Trophoblast cell (in vitro differentiated cells and primary cell): ENCODE measurements at regions not wholly inside any gene's neighbourhood (a gene's known extent, or its start where the extent isn't known, plus 50 kb on each side); places are given as distances from the start of the nearest gene placed in this dataset.

Source experiments
- DNase-seq, 2 donors: peaks; one replicate each; pipeline ENCODE4 v3.0.0-alpha.2; 2016
- H2AFZ ChIP-seq: 2 replicates; pipeline ENCODE4 v1.6.1; 2013; ENCODE audit warnings: low read length, moderate library complexity, mild to moderate bottlenecking; ENCODE audit not compliant: insufficient read depth, poor library complexity
- H2AK5ac ChIP-seq: 2 replicates; pipeline ENCODE4 v1.6.1; 2013; ENCODE audit warnings: mild to moderate bottlenecking, low read length
- H2BK120ac ChIP-seq: 2 replicates; pipeline ENCODE4 v1.6.1; 2013; ENCODE audit warnings: low read length, mild to moderate bottlenecking, moderate library complexity; ENCODE audit not compliant: insufficient read depth, poor library complexity
- H2BK12ac ChIP-seq: 2 replicates; pipeline ENCODE4 v1.6.1; 2013; ENCODE audit warnings: mild to moderate bottlenecking, low read length, moderate library complexity
- H2BK5ac ChIP-seq: 2 replicates; pipeline ENCODE4 v1.6.1; 2013; ENCODE audit warnings: low read length, low read depth, moderate library complexity, mild to moderate bottlenecking; ENCODE audit not compliant: poor library complexity
- H3K14ac ChIP-seq: 2 replicates; pipeline ENCODE4 v1.6.1; 2013; ENCODE audit warnings: mild to moderate bottlenecking, low read length
- H3K18ac ChIP-seq: 2 replicates; pipeline ENCODE4 v1.6.1; 2013; ENCODE audit warnings: mild to moderate bottlenecking, low read length
- H3K23ac ChIP-seq: 2 replicates; pipeline ENCODE4 v1.6.1; 2013; ENCODE audit warnings: low read length
- H3K27ac ChIP-seq: 2 replicates; pipeline ENCODE4 v1.5.1; 2013; ENCODE audit warnings: low read depth, mild to moderate bottlenecking, inconsistent platforms, low read length, moderate library complexity
- H3K27me3 ChIP-seq: 2 replicates; pipeline ENCODE4 v1.6.1; 2013; ENCODE audit warnings: inconsistent platforms, mild to moderate bottlenecking, low read length, moderate library complexity; ENCODE audit not compliant: insufficient read depth
- H3K36me3 ChIP-seq, 2 experiments: 1 replicate in 1 of 2; 2 replicates in 1 of 2; pipeline ENCODE4 v1.6.1; 2013; ENCODE audit warnings: low read length in 2 of 2, mild to moderate bottlenecking in 2 of 2, moderate library complexity in 1 of 2; ENCODE audit not compliant: insufficient read depth in 2 of 2, control insufficient read depth in 1 of 2
- H3K4ac ChIP-seq: 2 replicates; pipeline ENCODE4 v1.6.1; 2013; ENCODE audit warnings: low read depth, mild to moderate bottlenecking, low read length, moderate library complexity
- H3K4me1 ChIP-seq, 2 experiments: 1 replicate in 1 of 2; 2 replicates in 1 of 2; pipeline ENCODE4 v1.6.1; 2013; ENCODE audit warnings: low read length in 2 of 2, mild to moderate bottlenecking in 2 of 2, moderate library complexity in 1 of 2; ENCODE audit not compliant: insufficient read depth in 2 of 2, control insufficient read depth in 1 of 2
- H3K4me2 ChIP-seq: 2 replicates; pipeline ENCODE4 v1.6.1; 2013; ENCODE audit warnings: inconsistent platforms, mild to moderate bottlenecking, low read length, moderate library complexity
- H3K4me3 ChIP-seq: 2 replicates; pipeline ENCODE4 v1.5.1; 2013; ENCODE audit warnings: mild to moderate bottlenecking, low read depth, low read length, inconsistent platforms
- H3K79me1 ChIP-seq: one replicate; pipeline ENCODE4 v1.6.1; 2013; ENCODE audit warnings: low read length
- H3K79me2 ChIP-seq: 2 replicates; pipeline ENCODE4 v1.6.1; 2013; ENCODE audit warnings: low read length, mild to moderate bottlenecking; ENCODE audit not compliant: control insufficient read depth, insufficient read depth, poor library complexity
- H3K9ac ChIP-seq: 2 replicates; pipeline ENCODE4 v1.6.1; 2013; ENCODE audit warnings: mild to moderate bottlenecking, low read length
- H3K9me3 ChIP-seq: 2 replicates; pipeline ENCODE4 v1.6.1; 2013; ENCODE audit warnings: low read depth, mild to moderate bottlenecking, control low read depth, inconsistent platforms, low read length; ENCODE audit not compliant: insufficient read depth
- H4K12ac ChIP-seq: 2 replicates; pipeline ENCODE4 v1.6.1; 2013; ENCODE audit warnings: low read depth, mild to moderate bottlenecking, low read length, moderate library complexity
- H4K8ac ChIP-seq: 2 replicates; pipeline ENCODE4 v1.6.1; 2013; ENCODE audit warnings: low read depth, mild to moderate bottlenecking, low read length, moderate library complexity
- H4K91ac ChIP-seq: one replicate; pipeline ENCODE4 v1.6.1; 2013; ENCODE audit warnings: low read depth, mild to moderate bottlenecking, low read length, moderate library complexity
- WGBS: extraction: QIAGEN DNeasy Blood & Tissue Kit; methylation state at CpG from one replicate; pipeline ENCODE4 v1.1.7; 2013; ENCODE audit warnings: missing lambda C conversion rate; ENCODE audit not compliant: insufficient read length, insufficient coverage; ENCODE audit errors: extremely low coverage; 5-methylcytosine and 5-hydroxymethylcytosine counted together

- WGBS, result no CpG with 5 or more reads among the region's 4 CpGs
- no peak overlapping the region for H2AFZ ChIP-seq
- H3K27ac ChIP-seq, result no peak overlapping the region
- no peaks in the 10 kb centered on the region for H3K4me1 ChIP-seq
- no peak overlapping the region for H2BK12ac ChIP-seq
- no peak overlapping the region for H2BK5ac ChIP-seq
- no peaks in the 10 kb centered on the region for H3K9me3 ChIP-seq
- DNase-seq, result no peak
- no peak overlapping the region for H3K9ac ChIP-seq
- no peak overlapping the region for H3K4ac ChIP-seq
- no peak overlapping the region for H3K23ac ChIP-seq
- no peak overlapping the region for H2BK120ac ChIP-seq
- no peak overlapping the region for H3K4me3 ChIP-seq
- H2AK5ac ChIP-seq, result no peak overlapping the region
- H3K79me1 ChIP-seq, result no peaks in the 10 kb centered on the region
- H3K4me2 ChIP-seq, result no peak overlapping the region
- no peak overlapping the region for H4K12ac ChIP-seq
- no peaks in the 10 kb centered on the region for H3K27me3 ChIP-seq
- no peaks in the 10 kb centered on the region for H3K79me2 ChIP-seq
- H4K8ac ChIP-seq, result no peak overlapping the region
- H3K14ac ChIP-seq, result no peak overlapping the region
- no peak overlapping the region for H4K91ac ChIP-seq
- no peak overlapping the region for H3K18ac ChIP-seq
- H3K36me3 ChIP-seq, result no peaks in the 10 kb centered on the region
Measured at GRCh38 chr5:61649231-61649630, 317.2 kb downstream of the ZSWIM6 start.

- H3K36me3 ChIP-seq, result no peaks in the 10 kb centered on the region
- H3K18ac ChIP-seq, result no peak overlapping the region
- no peak overlapping the region for H3K27ac ChIP-seq
- WGBS, result no CpG with 5 or more reads among the region's 5 CpGs
- no peak overlapping the region for H2BK120ac ChIP-seq
- H3K14ac ChIP-seq, result no peak overlapping the region
- no peak overlapping the region for H4K91ac ChIP-seq
- no peaks in the 10 kb centered on the region for H3K4me1 ChIP-seq
- no peak overlapping the region for H2BK5ac ChIP-seq
- no peaks in the 10 kb centered on the region for H3K27me3 ChIP-seq
- no peaks in the 10 kb centered on the region for H3K9me3 ChIP-seq
- no peak overlapping the region for H2AK5ac ChIP-seq
- H2AFZ ChIP-seq, result no peak overlapping the region
- no peak overlapping the region for H4K12ac ChIP-seq
- no peak overlapping the region for H3K4me2 ChIP-seq
- no peak overlapping the region for H3K4me3 ChIP-seq
- H3K23ac ChIP-seq, result no peak overlapping the region
- H4K8ac ChIP-seq, result no peak overlapping the region
- H3K79me2 ChIP-seq, result no peaks in the 10 kb centered on the region
- no peak overlapping the region for H3K9ac ChIP-seq
- no peaks in the 10 kb centered on the region for H3K79me1 ChIP-seq
- H3K4ac ChIP-seq, result no peak overlapping the region
- H2BK12ac ChIP-seq, result no peak overlapping the region
- no peak for DNase-seq
Measured at GRCh38 chr5:61649971-61650370, 317.9 kb downstream of the ZSWIM6 start.

DNA sequence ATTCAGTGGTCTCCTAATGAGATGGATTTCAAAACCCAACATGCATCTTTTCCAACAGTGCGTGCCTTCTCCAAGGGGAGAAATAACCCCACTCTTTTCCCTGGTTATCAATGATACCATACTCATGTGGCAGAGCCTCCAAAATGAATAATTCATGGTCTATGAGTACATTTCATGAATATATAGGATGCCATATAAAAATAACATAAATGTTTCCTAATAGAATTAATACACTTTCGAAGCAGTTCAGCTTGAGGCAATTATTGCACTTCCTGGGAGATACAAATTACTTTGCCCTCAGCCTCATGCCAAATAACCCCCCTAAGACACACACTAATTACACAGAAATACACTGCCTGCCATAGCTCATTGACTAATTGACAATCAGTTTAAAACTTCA, 318.6 kb downstream of the ZSWIM6 start:
- Histone ChIP-seq H4K91ac (no peak overlapping the region), H3K14ac (no peak overlapping the region), H2BK5ac (no peak overlapping the region), H3K23ac (no peak overlapping the region), H3K18ac (no peak overlapping the region), H3K36me3 (no peaks in the 10 kb centered on the region), H3K4me2 (no peak overlapping the region), H3K79me1 (no peaks in the 10 kb centered on the region), H3K79me2 (no peaks in the 10 kb centered on the region), H2AK5ac (no peak overlapping the region), H4K12ac (no peak overlapping the region), H3K27me3 (no peaks in the 10 kb centered on the region), H3K4ac (no peak overlapping the region), H2AFZ (no peak overlapping the region), H2BK12ac (no peak overlapping the region), H3K4me1 (no peaks in the 10 kb centered on the region), H3K4me3 (no peak overlapping the region), H4K8ac (no peak overlapping the region), H3K9me3 (no peaks in the 10 kb centered on the region), H3K27ac (no peak overlapping the region), H3K9ac (no peak overlapping the region), H2BK120ac (no peak overlapping the region)
- WGBS, result no CpG with 5 or more reads among the region's 2 CpGs
- DNase-seq, result no peak

DNA sequence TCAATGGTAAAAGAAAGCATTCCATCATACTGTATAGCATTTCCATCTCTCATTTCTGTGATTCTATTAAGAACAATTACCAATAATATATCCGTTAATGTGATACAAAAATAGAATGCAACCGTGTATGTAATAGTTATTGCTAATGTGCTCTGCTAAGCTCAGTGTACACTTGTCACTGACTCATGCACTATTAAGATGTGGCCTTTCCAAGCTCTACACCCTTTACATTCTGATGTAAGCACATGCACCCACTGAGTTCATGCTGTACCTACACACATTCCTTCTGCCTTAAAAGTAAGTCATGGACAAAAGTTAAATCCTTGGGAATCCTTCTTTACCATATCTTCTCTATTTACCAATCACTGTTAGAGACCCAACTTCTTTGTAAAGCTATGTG, 319.1 kb downstream of the ZSWIM6 start:
- Histone ChIP-seq H3K4me3 (no peak overlapping the region), H3K4me2 (no peak overlapping the region), H2BK12ac (no peak overlapping the region), H4K12ac (no peak overlapping the region), H4K8ac (no peak overlapping the region), H3K79me2 (no peaks in the 10 kb centered on the region), H2AK5ac (no peak overlapping the region), H3K23ac (no peak overlapping the region), H2BK120ac (no peak overlapping the region), H3K79me1 (no peaks in the 10 kb centered on the region), H3K14ac (no peak overlapping the region), H3K9ac (no peak overlapping the region), H3K36me3 (no peaks in the 10 kb centered on the region), H3K27me3 (no peaks in the 10 kb centered on the region), H3K9me3 (no peaks in the 10 kb centered on the region), H3K18ac (no peak overlapping the region), H2AFZ (no peak overlapping the region), H3K27ac (no peak overlapping the region), H3K4me1 (no peaks in the 10 kb centered on the region), H3K4ac (no peak overlapping the region), H4K91ac (no peak overlapping the region), H2BK5ac (no peak overlapping the region)
- no CpG with 5 or more reads among the region's 2 CpGs for WGBS
- no peak for DNase-seq

GRCh38 chr5:61652916-61653315, 320.9 kb downstream of the ZSWIM6 start:
- Histone ChIP-seq H2BK12ac (no peak overlapping the region), H3K9me3 (no peaks in the 10 kb centered on the region), H3K27ac (no peak overlapping the region), H3K79me2 (no peaks in the 10 kb centered on the region), H3K27me3 (no peaks in the 10 kb centered on the region), H3K9ac (no peak overlapping the region), H2BK120ac (no peak overlapping the region), H3K4ac (no peak overlapping the region), H4K91ac (no peak overlapping the region), H3K23ac (no peak overlapping the region), H4K8ac (no peak overlapping the region), H3K18ac (no peak overlapping the region), H3K14ac (no peak overlapping the region), H2AK5ac (no peak overlapping the region), H3K4me1 (no peaks in the 10 kb centered on the region), H3K79me1 (no peaks in the 10 kb centered on the region), H2AFZ (no peak overlapping the region), H3K4me3 (no peak overlapping the region), H3K4me2 (no peak overlapping the region), H2BK5ac (no peak overlapping the region), H4K12ac (no peak overlapping the region), H3K36me3 (no peaks in the 10 kb centered on the region)
- DNase-seq, result no peak
